Stimulated activated CD4-positive, alpha-beta T cell treated with anti-CD3 and anti-CD28 coated beads, Interleukin-12 subunit alpha, Interleukin-12 subunit beta, amount 100 ng/mL, for 24 hours (primary cell): ENCODE measurements at regions not wholly inside any gene's neighbourhood (a gene's known extent, or its start where the extent isn't known, plus 50 kb on each side); places are given as distances from the start of the nearest gene placed in this dataset.

Experiments used
- DNase-seq, 2 experiments: peaks; one replicate each; pipeline ENCODE4 v3.0.0-alpha.2; 2020; ENCODE audit warnings: low read depth in 2 of 2

DNA sequence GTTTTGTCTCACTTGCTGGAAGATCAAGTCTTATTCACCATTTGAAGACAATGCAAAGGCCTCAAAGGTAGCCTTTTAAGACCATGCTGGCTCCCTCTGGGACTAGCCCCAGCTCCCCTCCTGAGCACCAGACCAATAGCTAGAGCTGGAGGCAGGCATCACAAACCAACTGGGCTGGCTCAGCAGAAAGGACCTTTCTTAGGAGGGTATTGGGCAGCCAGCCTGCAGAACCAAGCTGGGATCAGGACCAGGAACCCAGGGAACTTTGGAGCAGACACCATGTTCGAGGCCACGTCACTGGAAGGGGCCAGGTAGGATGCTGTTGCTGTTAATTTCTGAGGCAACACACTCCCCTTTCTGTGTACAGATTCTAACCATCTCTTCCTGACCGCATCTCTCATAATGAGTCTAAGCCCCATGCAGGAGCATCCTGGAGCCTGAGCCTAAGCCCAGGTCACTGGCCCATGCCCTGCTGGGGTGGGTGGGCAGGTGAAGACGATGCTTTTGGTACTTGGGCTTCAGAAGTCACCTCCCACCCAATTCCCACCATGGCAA is 81.4 kb upstream of the KLF13 start:
- no peak for DNase-seq

DNA sequence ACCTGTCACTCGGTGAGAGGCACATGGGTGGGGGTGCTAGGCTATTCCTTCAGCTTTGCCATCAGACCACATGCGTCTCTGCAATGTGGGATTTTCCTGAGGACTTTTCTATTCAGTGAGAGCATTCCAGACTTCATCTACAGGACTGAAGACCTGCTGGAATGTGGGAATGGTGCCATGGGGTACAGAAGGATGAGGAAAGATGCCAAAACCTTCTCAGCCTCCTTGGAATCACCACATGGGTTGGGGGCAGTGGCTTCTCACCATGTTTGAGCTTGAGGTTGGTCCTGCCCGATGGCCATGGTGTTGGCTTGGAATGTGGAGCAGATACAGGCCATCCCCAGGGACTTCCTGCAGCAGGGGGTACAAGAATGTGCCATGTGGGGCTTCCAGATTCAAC is 80.9 kb upstream of the KLF13 start:
- DNase-seq: no peak

- DNase-seq: no peak
Measured at GRCh38 chr15:31247404-31247803, 79.2 kb upstream of the KLF13 start.

DNA sequence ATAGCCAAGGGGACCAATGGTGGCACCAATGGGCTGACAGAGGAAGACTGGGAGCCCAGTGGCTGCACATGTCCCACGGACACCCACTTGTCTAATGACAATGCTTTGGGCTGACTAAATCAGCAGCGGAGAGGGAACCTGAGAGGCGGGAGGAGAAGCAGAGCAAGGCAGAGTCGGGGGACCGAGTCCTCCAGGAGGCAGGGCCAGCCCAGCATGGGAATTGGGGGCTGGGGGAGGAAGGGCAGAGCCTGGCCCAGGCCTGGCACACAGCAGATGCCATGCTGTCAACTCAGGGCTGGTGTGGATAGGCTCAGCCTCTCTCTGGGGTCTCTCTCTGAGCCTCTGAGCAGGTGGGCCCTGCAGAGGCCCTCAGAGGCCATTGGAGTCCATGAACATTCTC is 78.4 kb upstream of the KLF13 start:
- no peak for DNase-seq

DNA sequence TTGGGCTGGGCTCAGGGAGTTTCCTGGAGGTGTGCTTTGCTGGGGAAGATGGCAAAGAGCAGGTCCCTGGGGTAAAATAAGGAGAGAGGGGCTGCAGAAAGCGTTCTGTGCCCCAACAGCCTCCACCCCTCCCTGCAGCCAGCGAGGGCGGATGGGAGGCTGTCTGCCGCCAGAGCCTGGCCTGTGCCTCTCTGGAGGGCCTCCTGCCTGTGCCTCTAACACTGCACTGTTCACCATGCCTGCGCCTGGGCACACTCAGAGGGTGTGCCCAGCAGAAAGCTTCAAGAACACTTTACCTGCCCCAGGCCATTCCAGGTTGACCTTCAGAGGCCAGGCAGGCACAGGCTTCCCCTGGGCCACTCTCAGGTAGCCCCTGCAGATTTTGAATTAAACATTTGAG is 77.7 kb upstream of the KLF13 start:
- no peak for DNase-seq

- no peak for DNase-seq
Measured at GRCh38 chr15:31250033-31250432, 76.6 kb upstream of the KLF13 start.

DNA sequence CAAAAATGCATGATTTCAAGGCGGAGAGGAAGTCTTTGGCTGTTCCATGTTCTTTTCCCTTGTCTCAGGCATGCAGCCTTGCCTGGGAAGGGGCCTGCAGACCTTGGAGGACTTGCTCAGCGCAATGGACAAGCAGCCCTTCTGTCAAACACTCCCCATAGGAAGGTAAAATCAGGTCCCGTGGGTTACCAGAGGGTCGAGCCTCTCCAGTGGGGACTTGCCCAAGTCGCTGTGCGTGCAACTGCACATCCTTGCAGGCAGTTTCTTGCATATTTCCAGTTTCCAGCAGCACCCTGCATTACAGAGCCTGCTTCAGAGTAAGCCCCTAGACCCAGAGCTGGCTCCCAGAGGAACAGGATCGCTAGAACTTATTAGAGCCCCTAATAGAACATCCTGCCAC is 75.5 kb upstream of the KLF13 start:
- no peak for DNase-seq

GRCh38 chr15:31252171-31252785 is 74.4 kb upstream of the KLF13 start:
- DNase-seq: no peak

GRCh38 chr15:31254431-31255175 is 72.0 kb upstream of the KLF13 start:
- DNase-seq: no peak

- no peak for DNase-seq
Measured at GRCh38 chr15:31255176-31255510, 71.5 kb upstream of the KLF13 start.

- no peak for DNase-seq
Measured at GRCh38 chr15:31255732-31256377, 70.8 kb upstream of the KLF13 start.

DNA sequence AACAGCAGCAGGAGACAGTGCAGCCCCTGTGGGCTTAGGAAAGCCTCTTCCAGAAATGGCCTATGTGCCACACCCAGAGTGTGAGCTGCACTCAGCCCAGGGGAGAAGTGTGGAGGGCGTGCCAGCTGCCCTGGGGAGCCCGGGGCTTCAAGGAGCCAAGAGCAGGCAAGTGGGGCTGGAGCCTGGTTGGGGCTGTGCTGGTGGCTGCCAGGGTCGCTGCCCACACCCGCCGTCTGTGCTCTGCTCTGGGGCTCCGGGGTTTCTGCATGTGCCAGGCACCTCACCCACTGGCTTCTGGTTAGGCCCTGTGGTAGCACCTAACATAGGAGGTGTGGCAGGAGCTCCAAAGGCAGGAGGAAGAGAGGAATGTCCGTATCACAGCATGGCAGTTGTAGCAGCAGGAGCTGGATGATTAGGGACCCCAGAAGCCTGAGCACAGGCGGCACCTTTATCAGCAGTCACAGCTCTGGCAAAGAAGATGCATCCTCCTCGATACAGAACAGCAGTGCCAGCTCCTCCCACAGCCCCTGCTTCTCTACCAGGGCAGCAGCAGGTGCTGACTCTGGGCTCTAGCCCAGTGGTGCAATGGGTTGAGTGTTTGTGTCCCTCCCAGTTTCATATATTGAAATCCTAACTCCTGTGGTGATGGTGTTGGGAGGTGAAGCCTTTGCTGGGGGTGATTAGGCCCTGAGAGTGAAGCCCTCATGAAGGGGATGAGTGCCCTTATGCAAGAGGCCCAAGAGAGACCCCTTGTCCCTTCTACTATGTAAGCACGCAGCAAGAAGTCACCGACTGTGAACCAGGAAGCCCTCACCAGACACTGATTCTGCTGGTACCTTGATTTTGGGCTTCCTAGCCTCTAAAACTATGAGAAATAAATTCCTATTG is 70.0 kb upstream of the KLF13 start:
- no peak for DNase-seq

- DNase-seq: no peak
Measured at GRCh38 chr15:31257286-31257685, 69.3 kb upstream of the KLF13 start.

GRCh38 chr15:31258260-31258659 is 68.4 kb upstream of the KLF13 start:
- DNase-seq: no peak

GRCh38 chr15:31259562-31260252 is 66.9 kb upstream of the KLF13 start:
- DNase-seq: no peak

DNA sequence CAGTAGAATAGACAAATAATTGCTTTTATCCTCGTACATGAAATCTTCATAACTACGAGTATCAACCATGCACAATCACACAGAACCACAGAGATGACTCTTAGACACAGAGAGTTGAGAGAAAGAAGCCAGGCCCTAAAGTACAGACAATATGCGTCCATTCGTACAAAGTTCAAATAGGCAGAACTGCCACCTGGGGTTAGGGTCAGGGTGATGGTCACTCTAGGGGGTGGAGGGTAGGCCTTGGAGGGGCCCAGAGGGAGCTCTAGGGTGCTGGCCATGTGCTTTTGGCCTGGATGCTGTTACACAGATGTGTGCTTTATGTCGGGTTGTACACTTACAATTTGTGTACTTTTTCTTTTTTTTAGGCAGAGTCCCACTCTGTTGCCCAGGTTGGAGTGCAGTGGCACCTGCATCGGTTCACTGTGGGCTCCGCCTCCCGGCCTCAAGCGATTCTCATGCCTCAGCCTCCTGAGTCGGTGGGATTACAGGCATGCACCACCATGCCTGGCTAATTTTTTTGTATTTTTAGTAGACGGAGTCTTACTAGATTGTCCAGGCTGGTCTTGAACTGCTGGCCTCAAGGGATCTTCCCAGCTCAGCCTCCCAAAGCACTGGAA is 65.9 kb upstream of the KLF13 start:
- DNase-seq: no peak

DNA sequence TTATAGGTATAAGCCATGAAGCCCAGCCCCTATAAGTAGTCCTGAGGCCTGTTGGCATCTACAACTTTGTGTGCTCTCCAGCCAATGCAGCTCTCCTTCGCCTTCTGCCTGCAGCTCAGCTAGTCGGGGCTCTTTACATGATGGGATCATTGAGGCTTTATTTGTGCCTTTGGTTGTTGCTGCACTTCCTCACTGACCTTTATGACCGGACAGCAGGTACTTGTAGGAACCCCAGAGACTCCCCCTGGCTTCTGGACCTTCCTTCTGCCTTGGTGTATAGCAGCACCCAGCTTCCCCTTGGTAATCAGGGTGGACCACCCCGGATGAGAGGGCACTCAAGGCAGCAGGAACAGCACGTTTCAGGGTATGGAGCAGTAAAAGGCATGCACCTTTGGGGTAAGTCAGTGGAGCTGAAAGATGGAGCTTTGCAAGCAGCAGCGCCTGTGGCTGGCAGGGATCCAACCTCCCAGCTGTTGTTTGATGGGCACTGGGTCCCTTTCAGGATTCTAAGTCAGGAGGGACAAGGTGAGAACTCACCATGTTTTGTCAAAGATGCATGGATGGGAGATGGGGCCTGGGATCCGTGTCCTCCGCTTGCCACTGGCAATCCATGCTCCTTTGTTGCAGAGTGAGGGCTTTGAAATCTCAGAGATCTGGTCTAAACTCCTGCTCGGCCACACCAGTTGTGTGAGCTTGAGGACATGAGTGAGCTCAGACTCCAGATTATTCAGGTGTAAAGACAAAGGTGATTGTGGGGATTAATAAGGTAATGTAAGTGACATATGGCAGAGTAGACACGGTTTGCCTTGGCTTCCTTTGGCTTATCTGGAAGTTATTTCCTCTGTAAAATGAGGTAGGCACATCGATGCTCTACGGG is 65.1 kb upstream of the KLF13 start:
- no peak for DNase-seq

- DNase-seq: no peak
Measured at GRCh38 chr15:31262143-31262530, 64.5 kb upstream of the KLF13 start.

GRCh38 chr15:31262901-31263671 is 63.5 kb upstream of the KLF13 start:
- DNase-seq: no peak
